WTC11 (cell line): ENCODE measurements at regions not wholly inside any gene's neighbourhood (a gene's known extent, or its start where the extent isn't known, plus 50 kb on each side); places are given as distances from the start of the nearest gene placed in this dataset.

Source experiments
- ESRRA ChIP-seq: sonication (generic); formaldehyde crosslinking; IDR thresholded peaks from 2 replicates; pipeline ENCODE4 v1.8.1; 2022; ENCODE audit warnings: mild to moderate bottlenecking, missing genetic modification reagents, borderline replicate concordance
- IRF2 ChIP-seq: sonication (generic); formaldehyde crosslinking; IDR thresholded peaks from 2 replicates; pipeline ENCODE4 v1.8.0; 2022; ENCODE audit warnings: low read depth, missing genetic modification reagents, borderline replicate concordance
- MXD4 ChIP-seq: fragments of 250-450 bp; sonication (Bioruptor Pico); IDR thresholded peaks from 2 replicates; pipeline ENCODE4 v1.8.0; 2021; ENCODE audit warnings: mild to moderate bottlenecking, moderate library complexity, borderline replicate concordance
- SMAD3 ChIP-seq: sonication (generic); formaldehyde crosslinking; IDR thresholded peaks from 2 replicates; pipeline ENCODE4 v1.8.0; 2022; ENCODE audit warnings: missing genetic modification reagents, mild to moderate bottlenecking, borderline replicate concordance
- ZNF263 ChIP-seq: sonication (generic); formaldehyde crosslinking; IDR thresholded peaks from 2 replicates; pipeline ENCODE4 v1.8.1; 2022; ENCODE audit warnings: low read depth, mild to moderate bottlenecking, moderate library complexity, missing genetic modification reagents
- ZNF423 ChIP-seq: fragments of 250-450 bp; sonication (Bioruptor Pico); IDR thresholded peaks from 2 replicates; pipeline ENCODE4 v2.1.2; 2022; ENCODE audit warnings: mild to moderate bottlenecking, moderate library complexity
- TF ChIP-seq, protein P1 (sequence below): fragments of 200-600 bp; IDR thresholded peaks from 2 replicates; pipeline ENCODE4 v1.8.0; 2022; ENCODE audit warnings: antibody characterized with exemption
- TF ChIP-seq, protein P2 (sequence below): sonication (generic); formaldehyde crosslinking; IDR thresholded peaks from 2 replicates; pipeline ENCODE4 v1.8.0; 2023; ENCODE audit warnings: mild to moderate bottlenecking, missing genetic modification reagents
- TF ChIP-seq, protein P3 (sequence below): sonication (generic); formaldehyde crosslinking; IDR thresholded peaks from 2 replicates; pipeline ENCODE4 v1.8.0; 2023; ENCODE audit warnings: missing genetic modification reagents, mild to moderate bottlenecking, borderline replicate concordance

DNA sequence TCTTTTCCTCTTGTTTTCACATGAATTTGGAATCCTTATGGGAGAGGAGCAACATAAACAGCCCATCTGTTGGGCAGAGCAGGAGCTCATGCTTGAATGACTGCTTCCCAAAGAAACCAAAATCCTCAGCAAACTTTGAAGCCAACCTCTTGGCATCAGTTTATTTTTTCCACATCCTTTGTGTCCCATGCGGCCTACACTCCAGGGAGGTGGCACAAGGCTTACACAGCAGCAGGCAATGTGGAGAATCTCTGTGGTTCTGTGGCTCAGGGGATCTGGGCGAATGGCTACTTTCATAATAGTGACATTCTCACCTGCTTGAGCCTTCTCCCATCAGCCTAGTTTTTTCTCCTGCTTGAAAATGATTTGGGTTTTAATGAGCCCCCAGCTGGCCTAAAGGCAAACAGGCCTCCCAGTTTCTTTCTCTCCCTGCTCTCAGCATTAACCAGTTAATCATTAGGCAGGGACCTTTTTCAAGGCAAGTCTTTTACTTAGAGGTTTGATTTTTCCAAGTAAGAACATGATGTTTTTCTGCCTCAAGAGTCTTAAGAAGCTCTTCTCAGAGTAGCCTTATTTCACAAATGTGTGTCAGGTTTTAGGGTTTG lies 370.3 kb downstream of the ARHGEF28 start:
- TF ChIP-seq, protein P1, sequence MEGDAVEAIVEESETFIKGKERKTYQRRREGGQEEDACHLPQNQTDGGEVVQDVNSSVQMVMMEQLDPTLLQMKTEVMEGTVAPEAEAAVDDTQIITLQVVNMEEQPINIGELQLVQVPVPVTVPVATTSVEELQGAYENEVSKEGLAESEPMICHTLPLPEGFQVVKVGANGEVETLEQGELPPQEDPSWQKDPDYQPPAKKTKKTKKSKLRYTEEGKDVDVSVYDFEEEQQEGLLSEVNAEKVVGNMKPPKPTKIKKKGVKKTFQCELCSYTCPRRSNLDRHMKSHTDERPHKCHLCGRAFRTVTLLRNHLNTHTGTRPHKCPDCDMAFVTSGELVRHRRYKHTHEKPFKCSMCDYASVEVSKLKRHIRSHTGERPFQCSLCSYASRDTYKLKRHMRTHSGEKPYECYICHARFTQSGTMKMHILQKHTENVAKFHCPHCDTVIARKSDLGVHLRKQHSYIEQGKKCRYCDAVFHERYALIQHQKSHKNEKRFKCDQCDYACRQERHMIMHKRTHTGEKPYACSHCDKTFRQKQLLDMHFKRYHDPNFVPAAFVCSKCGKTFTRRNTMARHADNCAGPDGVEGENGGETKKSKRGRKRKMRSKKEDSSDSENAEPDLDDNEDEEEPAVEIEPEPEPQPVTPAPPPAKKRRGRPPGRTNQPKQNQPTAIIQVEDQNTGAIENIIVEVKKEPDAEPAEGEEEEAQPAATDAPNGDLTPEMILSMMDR = no peak
- TF ChIP-seq IRF2 (CRISPR knock-in tag) (no peak), SMAD3 (CRISPR knock-in tag) (no peak), ZNF263 (CRISPR knock-in tag) (no peak), ESRRA (CRISPR knock-in tag) (no peak), ZNF423 (CRISPR knock-in tag) (no peak), MXD4 (CRISPR knock-in tag) (no peak)
- TF ChIP-seq, protein P2, sequence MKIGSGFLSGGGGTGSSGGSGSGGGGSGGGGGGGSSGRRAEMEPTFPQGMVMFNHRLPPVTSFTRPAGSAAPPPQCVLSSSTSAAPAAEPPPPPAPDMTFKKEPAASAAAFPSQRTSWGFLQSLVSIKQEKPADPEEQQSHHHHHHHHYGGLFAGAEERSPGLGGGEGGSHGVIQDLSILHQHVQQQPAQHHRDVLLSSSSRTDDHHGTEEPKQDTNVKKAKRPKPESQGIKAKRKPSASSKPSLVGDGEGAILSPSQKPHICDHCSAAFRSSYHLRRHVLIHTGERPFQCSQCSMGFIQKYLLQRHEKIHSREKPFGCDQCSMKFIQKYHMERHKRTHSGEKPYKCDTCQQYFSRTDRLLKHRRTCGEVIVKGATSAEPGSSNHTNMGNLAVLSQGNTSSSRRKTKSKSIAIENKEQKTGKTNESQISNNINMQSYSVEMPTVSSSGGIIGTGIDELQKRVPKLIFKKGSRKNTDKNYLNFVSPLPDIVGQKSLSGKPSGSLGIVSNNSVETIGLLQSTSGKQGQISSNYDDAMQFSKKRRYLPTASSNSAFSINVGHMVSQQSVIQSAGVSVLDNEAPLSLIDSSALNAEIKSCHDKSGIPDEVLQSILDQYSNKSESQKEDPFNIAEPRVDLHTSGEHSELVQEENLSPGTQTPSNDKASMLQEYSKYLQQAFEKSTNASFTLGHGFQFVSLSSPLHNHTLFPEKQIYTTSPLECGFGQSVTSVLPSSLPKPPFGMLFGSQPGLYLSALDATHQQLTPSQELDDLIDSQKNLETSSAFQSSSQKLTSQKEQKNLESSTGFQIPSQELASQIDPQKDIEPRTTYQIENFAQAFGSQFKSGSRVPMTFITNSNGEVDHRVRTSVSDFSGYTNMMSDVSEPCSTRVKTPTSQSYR (CRISPR knock-in tag) = no peak
- TF ChIP-seq, protein P3, sequence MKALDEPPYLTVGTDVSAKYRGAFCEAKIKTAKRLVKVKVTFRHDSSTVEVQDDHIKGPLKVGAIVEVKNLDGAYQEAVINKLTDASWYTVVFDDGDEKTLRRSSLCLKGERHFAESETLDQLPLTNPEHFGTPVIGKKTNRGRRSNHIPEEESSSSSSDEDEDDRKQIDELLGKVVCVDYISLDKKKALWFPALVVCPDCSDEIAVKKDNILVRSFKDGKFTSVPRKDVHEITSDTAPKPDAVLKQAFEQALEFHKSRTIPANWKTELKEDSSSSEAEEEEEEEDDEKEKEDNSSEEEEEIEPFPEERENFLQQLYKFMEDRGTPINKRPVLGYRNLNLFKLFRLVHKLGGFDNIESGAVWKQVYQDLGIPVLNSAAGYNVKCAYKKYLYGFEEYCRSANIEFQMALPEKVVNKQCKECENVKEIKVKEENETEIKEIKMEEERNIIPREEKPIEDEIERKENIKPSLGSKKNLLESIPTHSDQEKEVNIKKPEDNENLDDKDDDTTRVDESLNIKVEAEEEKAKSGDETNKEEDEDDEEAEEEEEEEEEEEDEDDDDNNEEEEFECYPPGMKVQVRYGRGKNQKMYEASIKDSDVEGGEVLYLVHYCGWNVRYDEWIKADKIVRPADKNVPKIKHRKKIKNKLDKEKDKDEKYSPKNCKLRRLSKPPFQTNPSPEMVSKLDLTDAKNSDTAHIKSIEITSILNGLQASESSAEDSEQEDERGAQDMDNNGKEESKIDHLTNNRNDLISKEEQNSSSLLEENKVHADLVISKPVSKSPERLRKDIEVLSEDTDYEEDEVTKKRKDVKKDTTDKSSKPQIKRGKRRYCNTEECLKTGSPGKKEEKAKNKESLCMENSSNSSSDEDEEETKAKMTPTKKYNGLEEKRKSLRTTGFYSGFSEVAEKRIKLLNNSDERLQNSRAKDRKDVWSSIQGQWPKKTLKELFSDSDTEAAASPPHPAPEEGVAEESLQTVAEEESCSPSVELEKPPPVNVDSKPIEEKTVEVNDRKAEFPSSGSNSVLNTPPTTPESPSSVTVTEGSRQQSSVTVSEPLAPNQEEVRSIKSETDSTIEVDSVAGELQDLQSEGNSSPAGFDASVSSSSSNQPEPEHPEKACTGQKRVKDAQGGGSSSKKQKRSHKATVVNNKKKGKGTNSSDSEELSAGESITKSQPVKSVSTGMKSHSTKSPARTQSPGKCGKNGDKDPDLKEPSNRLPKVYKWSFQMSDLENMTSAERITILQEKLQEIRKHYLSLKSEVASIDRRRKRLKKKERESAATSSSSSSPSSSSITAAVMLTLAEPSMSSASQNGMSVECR (CRISPR knock-in tag) = no peak
